Suppressor macrophage treated with lipopolysaccharide for 4 hours (primary cell): ENCODE measurements at regions not wholly inside any gene's neighbourhood (a gene's known extent, or its start where the extent isn't known, plus 50 kb on each side); places are given as distances from the start of the nearest gene placed in this dataset.
"Not testable (repeated sequence)": the region's sequence is repeated elsewhere in the genome, so short reads cannot be mapped to it uniquely, and the experiment has no call there.

ENCODE experiments used
- DNase-seq: peaks from one replicate; pipeline ENCODE4 v3.0.0-alpha.2; 2020

DNA sequence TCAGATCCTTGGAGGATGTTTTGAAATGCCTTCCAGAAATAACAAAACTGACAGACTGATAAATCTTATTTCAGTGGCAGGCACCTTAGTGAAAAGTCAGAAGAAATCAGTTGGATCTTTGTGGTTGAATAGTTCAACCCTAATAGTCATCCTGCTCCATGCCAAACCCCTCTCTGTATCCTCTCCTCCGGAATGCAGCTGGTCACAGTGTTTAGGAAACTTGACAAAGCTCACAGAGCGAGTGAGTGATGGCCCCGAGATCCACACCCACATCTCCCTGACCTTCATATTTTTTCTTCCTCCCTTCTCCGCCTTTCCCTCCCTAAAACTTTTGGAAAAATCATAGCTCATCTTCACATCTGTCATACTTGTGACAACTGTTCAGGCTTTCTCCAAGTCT lies 464.8 kb upstream of the CDH4 start:
- no peak for DNase-seq

DNA sequence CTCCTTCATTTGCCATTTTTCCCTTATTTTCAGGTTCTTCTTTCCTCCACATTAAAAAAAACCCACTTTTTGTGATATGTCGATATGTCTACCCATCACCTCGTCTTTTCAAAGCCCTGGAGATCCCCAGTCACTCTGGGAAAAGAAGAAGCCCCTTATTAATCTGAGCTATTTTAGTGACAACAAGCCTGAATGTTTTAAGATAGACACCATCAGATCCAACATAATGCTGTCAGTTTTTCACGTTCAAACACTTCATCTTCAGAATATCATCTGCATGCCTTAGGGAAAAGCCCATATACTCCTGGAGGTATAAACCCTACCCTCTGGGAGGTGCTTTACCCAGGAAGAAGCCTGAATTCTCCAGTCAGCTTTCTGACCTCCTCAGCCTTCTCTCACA lies 464.0 kb upstream of the CDH4 start:
- DNase-seq, result no peak

DNA sequence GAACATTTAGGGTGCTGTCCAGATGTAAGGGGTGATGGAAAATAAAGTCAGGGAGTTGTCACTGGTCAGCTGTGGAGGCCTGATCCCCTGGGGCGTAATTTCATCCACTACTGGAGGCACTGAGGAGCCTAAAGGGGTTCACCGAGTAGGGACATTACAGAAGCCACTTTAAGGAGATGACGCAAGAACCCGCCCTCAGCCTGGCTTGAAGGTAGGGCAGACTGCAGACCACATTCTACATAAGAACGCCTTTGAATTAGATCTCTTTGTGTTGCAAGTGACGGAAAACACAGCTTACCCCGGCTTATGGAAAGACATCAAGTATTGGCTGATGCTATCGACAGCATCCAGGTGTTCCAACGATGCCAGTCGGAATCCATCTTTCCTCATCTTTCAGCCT lies 462.7 kb upstream of the CDH4 start:
- no peak for DNase-seq

DNA sequence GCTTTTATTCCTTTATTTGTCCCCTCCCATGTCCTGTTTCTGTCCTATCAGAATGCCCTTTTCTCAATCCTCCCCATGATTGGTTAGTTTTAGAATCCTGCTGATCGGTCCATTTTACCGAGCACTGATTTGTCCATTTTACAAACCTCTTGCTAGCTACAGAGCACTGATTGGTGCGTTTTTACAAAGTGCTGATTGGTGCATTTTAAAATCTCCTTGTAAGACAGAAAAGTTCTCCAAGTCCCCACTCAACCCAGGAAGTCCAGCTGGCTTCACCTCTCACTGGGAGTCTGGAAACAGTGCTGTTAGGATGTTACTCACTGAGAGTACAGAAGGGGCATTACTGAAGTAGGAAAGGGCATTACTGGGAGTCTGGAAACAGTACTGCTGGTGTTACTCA lies 461.7 kb upstream of the CDH4 start:
- not testable (repeated sequence) for DNase-seq

DNA sequence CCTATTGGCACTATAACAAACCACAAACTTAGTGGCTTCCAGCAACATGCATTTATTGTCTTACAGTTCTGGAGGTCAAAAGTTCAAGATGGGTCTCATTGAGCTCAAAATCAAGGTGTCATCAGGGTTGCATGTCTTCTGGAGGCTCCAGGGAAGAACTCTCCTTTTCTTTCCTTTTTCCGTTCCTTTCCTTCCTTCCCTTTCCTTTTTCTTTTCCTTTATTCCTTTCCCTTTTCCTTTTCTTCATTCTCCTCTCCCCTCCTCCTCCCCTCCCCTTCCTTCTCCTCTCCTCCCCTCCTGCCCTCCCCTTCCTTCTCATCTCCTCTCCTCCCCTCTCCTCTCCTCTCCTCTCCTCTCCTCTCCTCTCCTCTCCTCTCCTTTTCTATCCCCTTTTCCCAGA lies 460.2 kb upstream of the CDH4 start:
- no peak for DNase-seq

DNA sequence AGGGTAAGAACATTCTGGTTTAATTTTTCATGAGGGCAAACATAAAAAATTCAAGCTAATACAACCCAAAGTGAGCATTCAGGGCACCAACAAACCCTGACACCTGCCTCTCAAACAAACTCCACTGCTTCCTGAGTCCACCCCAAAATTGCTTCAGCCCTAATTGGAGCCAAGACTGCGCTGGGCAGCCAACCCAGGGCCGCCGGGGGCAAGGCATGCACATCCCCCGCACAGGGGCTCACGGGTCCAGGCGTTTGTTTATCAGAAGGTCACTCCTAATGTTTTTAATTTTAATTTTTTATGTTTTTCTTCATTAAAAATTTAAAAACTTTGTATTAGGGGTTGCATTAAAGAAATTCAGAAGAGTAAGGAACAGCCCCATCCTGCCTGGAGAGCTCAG lies 459.1 kb upstream of the CDH4 start:
- no peak for DNase-seq

DNA sequence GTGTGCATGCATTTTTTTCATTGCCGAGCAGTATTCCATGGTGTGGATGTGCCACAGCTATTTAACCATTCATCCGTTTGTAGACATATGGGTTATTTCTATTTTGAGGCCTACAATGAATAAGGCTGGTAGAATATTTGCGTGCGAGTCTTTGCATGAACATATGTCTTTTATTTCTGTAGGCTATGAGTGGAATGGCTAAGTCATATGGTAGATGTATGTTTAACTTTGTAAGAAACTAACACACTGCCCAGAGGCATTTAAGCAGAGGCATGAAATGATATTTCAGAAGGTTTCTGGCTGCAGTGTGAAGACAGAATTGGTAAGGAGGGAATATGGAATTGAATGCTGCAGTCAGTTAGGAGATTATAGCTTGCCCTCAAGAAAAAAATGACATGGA lies 457.4 kb upstream of the CDH4 start:
- DNase-seq, result no peak

DNA sequence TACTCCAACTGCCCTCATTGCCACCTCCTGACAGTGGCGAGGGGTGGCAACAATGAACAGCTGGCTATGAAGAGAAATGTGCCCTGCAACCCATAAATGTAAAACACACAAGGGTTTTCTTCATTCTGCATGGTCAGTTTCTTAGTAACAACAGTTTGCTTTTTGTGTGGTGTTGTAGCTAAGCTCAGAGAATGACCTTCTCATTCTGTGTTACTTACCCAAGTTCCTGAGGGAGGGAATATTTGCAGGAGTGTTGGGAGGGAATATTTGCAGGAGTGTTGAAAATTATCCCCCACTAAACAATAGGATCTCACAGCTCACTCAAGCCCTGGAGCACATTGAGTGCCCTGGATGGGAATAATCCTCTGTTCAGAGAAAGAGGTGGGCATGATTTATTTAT lies 456.4 kb upstream of the CDH4 start:
- DNase-seq, result no peak

DNA sequence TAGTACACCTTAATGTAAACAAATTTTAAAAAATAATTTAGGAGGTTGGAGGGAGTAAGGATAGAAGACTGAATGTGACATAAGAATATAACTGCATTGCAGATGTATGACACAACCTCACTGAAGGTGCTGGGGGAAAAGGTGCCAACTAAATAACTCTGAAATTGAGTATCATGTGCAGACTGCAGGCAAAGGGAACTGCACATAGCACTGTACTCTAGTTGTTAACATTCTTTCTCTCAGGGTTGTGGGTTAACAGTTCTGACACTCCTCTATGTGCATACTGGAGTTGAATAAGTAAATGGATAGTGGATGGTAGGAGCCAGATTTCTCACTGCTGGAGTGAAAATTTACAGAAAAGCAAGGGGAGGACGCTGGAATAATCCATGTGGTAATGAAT lies 451.9 kb upstream of the CDH4 start:
- no peak for DNase-seq

DNA sequence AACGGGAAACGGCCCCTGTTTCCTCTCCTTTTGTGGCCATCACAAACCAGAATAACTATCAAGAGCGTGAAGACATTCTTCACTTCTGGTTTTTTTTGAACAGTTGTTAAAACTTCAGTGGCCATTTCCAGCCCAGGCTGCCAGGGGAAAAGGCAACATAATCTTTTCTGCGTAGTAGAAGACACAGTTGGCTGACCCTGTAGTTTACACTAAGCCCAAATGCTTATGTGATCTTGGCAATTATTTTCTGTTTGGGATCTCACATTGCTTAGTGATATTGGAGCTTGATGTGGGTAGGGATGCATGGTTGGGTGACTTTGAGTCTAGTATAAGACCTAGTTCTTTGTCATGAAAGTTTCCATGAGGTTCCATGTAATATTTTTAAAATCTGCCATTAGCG lies 449.4 kb upstream of the CDH4 start:
- DNase-seq, result no peak

DNA sequence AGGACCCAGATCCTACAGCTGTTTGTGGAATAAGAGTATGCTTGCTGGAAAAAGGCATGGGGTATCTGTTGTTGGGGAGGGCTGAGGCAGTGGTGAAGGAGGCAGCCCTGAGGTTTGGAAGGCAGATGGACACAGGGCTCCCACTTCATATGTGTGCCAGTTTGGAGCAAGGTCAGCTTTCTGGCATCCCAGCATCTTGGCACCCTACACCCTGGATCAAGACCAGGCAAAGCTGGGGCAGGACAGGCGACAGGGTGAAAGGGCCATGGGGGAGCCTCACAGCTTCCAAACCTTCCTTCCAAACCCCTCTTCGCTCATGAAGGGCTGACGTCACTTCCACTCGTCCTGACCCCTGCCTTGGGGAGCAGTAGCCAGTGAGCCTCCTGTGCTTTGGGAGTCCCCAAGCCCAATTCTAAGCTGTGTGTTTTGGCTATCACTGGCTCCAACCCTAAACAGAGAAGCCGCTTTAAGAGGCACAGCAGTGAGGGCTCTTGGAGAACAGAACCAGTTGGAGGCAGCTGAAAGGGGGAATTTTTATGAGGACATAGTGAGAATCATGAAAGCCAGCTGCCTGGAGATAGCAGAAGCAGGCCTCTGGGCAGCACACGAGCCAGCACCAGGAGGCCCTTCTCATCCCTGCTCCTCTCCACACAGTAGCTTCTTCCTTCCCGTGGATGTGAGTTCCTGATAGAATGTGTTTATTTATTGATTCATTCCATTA lies 448.6 kb upstream of the CDH4 start:
- no peak for DNase-seq

DNA sequence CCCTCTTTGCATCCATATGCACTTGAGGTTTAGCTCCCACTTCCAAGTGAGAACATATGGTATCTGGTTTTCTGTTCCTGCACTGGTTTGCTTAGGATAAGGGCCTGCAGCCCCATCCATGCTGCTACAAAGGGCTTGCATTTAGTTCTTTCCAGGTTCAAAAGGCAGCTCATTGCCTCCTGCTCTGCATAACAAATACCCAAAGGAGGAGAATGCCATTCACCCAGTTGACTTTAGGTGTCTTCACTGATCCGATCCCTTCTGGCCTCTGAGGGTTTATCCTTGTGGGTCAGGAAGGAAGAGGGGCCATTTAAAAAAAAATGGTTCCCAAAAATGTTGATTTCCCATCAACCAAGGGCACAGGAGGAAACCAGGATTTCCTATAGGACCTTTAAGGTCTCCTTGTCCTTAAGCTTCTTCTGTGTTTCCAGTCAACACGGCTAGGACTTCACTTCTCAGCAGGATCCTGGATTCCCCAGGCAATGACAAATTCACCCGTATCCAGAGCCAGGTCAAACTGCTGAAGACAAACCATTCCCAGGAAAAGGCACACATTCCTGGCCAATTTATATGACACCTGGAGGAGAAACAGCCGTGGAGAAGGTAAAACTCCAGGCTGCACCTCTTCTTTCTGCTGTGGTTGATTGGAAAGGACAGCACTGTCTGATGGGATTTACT lies 447.7 kb upstream of the CDH4 start:
- no peak for DNase-seq

DNA sequence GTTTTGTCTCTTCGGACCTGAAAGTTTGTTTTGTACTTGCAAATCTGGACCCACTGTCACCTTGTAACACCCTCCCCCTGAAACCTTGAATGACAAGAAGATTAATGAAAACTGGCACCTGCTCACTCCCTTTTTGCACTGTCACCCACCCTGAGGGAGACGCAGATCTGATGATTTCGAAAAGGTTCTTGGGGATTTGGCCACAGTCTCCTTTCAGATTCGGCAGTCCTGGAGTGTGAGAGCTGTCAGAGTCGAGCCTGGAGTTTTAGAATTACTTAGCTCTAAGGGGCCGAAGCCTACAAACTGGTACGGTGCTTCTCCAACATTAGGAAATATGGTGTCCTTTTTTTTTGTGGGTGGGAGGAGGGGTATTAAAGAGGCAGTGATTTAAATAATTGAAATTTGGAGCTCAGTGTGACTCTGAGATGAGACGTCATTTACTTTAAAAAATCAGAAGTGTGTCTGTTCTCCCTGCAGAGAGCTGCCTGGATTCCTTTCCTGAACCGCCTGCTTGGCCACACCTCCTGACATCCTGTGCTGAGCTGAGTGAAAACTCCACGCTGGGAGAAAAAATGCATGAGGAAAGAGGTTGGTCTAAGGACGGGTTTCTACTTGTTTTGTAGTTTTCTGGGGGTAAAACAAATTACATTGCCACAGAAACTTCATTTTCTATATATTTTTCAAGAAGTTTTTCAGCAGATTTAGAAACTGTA lies 447.0 kb upstream of the CDH4 start:
- DNase-seq, result no peak

DNA sequence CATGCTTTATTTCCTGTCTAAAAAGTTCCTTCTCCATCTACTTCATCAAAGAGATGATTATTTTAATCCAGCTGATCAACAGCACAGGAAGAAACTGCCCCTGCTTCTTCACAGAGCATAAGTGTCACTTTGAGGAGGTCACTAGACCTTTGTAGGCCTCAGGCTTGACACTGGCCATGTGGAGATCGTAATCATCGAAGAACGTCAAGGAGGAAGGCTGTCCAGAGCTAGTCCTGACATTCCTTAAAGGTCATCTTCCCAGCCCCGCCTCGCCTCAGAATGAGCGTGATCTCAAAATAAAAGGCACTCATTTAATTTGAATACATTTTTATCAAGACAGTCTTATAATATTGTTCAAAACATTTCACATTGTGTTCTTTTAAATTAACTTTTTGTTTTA lies 445.7 kb upstream of the CDH4 start:
- no peak for DNase-seq

DNA sequence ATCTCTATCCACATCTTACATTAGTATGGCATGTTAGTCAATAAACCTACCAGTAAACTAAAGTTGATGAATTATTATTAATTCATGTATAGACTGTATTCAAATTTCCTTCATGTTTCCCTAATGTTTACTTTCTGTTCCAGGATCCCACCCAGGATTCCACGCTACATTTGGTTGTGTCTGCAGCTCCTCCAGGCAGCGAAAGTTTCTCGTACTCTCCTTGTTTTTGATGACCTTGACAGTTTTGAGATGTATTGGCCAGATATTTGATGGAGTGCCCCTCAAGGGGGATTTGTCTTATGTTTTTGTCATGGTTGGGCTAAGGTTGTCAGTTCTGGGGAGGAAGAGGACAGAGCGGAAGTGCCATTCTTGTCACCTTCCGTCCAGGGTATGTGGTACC lies 445.2 kb upstream of the CDH4 start:
- DNase-seq, result no peak

DNA sequence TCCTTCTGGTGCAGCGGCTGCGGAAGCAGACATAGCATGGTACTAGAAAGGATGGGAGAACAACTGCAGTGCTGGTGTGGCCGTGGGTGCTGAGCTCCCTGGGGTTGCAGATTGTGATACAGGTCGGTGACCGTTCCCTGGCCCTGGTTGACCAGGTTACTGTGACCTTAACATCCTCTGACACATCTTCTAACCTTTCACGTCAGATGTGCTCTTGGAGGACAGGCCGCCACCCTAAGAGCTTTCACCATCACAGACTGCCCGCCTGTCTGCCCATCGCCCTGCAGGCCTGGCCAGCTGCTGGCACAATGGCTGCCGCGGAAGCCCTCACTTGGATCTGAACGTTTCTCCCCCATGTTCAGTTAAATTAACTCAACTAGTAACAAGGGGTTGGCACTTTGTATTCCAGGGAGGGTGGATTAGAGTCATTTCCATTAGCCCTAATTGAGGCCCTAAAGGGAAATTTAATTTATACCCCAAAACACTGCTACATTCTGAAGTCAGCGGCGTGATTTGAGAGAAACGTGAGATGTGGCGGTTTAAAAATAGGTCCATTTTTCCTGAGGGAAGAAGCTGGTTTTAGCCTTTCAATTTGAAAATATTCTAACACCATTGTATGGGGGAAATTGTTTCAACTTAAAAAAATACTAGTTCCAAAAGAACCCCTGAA lies 443.9 kb upstream of the CDH4 start:
- no peak for DNase-seq

DNA sequence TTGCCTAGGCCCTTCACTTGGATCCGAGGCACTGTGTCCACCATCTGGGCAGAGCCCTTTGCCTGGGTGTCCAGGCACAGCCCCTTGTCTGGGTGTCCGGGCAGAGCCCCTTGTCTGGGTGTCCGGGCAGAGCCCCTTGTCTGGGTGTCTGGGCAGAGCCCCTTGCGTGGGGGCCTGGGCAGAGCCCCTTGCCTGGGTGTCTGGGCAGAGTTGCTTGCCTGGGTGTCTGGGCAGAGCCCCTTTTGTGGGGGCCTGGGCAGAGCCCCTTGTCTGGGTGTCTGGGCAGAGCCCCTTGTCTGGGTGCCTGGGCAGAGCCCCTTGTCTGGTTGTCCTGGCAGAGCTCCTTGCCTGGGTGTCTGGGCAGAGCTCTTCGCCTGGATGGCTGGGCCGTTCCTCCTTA lies 443.4 kb upstream of the CDH4 start:
- no peak for DNase-seq

DNA sequence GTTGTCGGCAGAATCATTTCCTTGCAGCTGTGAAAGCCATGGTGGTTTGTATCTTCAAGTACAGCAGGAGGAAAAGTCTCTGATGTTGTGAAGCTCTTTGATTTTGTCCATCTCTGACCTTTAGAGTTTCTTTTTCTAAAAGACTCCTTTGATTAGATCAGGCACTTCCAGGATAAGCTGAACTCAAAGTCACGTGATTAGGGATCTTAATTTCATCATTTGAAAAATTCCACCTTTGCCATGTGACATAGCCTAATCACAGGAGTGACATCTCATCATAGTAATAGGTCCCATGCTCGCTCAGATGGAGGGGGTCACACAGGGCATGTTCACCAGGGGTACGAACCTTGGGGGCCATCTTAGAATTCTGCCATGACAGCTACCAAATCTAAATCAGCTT lies 441.5 kb upstream of the CDH4 start:
- DNase-seq, result no peak

DNA sequence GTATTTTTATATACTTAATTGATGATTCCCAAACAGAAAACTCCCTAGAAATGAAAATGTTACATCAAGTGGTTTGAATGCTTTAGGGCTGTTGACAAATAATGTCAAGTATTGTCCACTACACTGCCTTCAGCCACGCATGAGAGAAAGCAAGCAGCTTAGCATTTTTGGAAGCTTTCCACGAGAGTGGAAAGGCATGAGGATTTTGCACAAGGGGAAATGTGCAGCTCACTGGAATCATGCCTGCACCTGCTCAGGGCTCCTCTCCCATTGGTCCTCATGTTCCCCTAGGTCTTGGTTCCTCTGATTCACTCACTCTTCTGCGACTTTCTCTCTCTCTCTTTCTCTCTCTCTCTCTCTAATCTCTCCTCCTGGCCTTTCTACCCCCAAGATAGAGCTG lies 439.5 kb upstream of the CDH4 start:
- no peak for DNase-seq

DNA sequence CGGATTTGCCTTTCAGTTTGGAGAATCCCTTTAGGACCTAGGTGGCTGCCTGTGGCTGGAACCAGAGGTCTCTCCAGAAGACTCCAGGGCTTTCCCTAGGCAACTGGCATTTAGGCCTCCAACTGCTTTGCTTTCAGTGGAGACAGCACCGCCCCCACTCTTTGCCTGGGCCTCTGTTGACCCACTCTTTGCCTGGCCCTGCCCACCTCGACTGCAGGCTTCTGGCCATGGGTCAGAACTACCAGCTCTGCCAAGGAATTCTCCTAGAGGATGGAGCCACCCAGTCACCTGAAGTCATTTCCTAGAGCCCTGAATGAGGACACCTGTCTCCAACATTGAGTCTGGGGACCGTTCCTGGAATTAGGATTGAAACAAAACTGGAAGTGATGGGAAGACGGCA lies 439.0 kb upstream of the CDH4 start:
- no peak for DNase-seq

DNA sequence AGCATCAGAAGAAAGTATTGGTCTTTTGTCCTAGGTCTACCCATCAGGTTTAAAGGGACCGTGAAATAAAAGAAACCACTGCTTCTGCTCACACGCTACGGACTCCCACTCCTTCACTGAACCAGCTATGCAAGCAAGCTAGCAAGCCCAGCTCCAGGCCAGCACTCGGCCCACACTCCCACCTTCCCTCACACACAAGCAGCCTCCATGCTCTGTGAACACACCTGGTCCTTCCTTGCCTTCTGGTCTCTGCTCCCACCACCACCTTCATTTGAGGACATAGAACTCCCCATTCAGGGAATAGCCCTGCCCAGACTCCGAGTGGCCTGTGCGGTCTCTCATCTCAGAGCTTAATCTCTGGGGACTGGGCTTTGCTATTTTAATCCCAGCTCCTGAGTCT lies 436.4 kb upstream of the CDH4 start:
- DNase-seq, result no peak

DNA sequence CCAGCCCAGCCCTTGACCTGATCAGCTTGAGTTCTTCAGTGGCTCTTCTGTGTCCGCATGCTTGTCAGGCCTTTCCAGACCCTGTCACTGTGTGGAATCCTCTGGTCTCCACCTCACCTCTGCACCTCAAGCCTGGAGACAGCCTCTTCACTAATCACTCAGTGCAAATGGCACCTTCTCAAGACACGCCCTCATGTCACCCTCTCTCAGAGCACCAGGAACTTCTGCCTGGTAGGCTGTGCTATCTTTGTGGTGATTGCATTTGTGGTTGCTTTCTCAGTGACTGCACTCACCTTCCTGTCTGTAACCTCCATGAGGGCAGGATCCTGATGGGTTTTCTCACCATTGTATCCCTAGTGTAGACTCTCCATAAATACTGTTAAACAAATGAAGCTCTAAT lies 435.2 kb upstream of the CDH4 start:
- no peak for DNase-seq

DNA sequence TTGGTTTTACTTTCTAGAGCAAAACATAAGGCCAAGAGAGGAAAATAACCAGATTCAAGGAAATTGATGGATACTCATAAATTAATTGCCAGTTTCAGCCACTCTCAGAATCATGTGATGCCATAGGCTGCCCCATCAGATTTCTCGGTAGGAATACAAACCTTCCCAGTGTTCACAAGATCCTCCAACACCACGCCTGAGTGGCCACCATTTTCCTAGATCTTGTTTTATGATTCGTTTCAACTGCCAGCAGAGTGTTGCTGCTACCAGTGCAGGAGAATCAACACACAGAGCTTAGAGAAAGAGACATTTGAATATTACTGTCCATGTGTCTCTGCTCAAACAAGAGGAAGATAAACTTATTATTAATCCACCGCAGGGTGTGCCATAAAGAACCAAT lies 434.2 kb upstream of the CDH4 start:
- no peak for DNase-seq

DNA sequence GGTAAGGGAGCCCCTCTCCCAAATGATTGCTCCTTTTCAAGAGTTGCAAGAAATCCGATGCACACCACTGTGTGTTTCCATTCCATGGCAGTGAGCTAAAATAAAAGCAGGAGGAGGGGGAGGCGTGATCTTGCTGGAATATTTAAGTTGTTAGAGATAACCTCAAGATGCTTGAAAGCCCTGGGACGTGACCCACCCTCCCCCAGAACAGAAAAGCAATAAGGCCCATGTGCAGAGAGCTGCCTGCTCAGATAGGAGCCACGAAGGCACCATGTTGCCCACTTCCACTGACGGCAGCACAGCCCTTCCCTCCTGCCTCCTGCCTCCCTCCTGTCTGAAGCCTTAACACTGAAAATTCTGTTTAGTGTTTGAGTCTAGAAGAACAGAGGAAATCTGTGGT lies 432.6 kb upstream of the CDH4 start:
- no peak for DNase-seq
